Hepatocyte (in vitro differentiated cells): ENCODE measurements at regions not wholly inside any gene's neighbourhood (a gene's known extent, or its start where the extent isn't known, plus 50 kb on each side); places are given as distances from the start of the nearest gene placed in this dataset.

Experiments
- EZH2phosphoT487 ChIP-seq: fragments of 200-600 bp; sonication (generic); IDR thresholded peaks from one replicate; pipeline ENCODE4 v1.6.1; 2018; ENCODE audit warnings: antibody characterized with exemption, mild to moderate bottlenecking, low read depth, moderate library complexity; ENCODE audit not compliant: unreplicated experiment, severe bottlenecking
- TF ChIP-seq, protein P1 (sequence below): fragments of 200-600 bp; sonication (generic); IDR thresholded peaks from 2 replicates; pipeline ENCODE4 v1.5.1; 2016; ENCODE audit warnings: antibody characterized with exemption, mild to moderate bottlenecking; ENCODE audit not compliant: poor library complexity

DNA sequence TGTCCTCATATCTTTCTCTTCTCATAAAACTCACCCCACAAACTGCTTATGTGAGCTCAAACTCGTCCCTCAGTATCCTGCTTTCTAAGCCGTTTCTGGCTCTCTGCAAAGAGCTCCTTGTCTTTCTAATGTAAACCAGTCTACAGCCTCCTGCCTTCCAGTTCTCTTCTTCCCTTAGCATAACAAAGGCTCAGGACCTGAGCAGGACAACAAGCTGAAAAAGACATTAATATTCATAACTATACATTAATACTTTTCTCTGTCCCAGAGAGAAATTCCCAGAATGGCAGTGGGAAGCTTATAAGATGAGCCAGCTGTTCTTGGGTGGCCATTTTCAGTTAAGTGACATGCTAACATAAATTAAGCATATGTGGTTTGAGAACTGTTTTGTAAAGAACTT lies 207.0 kb upstream of the TCF21 start:
- TF ChIP-seq, protein P1, sequence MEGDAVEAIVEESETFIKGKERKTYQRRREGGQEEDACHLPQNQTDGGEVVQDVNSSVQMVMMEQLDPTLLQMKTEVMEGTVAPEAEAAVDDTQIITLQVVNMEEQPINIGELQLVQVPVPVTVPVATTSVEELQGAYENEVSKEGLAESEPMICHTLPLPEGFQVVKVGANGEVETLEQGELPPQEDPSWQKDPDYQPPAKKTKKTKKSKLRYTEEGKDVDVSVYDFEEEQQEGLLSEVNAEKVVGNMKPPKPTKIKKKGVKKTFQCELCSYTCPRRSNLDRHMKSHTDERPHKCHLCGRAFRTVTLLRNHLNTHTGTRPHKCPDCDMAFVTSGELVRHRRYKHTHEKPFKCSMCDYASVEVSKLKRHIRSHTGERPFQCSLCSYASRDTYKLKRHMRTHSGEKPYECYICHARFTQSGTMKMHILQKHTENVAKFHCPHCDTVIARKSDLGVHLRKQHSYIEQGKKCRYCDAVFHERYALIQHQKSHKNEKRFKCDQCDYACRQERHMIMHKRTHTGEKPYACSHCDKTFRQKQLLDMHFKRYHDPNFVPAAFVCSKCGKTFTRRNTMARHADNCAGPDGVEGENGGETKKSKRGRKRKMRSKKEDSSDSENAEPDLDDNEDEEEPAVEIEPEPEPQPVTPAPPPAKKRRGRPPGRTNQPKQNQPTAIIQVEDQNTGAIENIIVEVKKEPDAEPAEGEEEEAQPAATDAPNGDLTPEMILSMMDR = no peak
- TF ChIP-seq EZH2phosphoT487 = no peak
